Kidney epithelial cell (primary cell): ENCODE measurements at regions not wholly inside any gene's neighbourhood (a gene's known extent, or its start where the extent isn't known, plus 50 kb on each side); places are given as distances from the start of the nearest gene placed in this dataset.

Experiments
- DNase-seq: peaks from one replicate; pipeline ENCODE4 v3.0.0-alpha.2; 2010; ENCODE audit warnings: low read depth
- H3K27me3 ChIP-seq: 2 replicates; pipeline ENCODE4 v1.6.0; 2011; ENCODE audit warnings: low read length; ENCODE audit not compliant: control insufficient read depth, insufficient read depth
- H3K36me3 ChIP-seq: 2 replicates; pipeline ENCODE4 v1.5.1; 2011; ENCODE audit warnings: low read length; ENCODE audit not compliant: control insufficient read depth, insufficient read depth
- H3K4me3 ChIP-seq: 2 replicates; pipeline ENCODE4 v1.5.1; 2011; ENCODE audit warnings: low read depth, mild to moderate bottlenecking, control low read depth, low read length
- TF ChIP-seq, protein P1 (sequence below): IDR thresholded peaks from 2 replicates; pipeline ENCODE4 v1.5.1; 2011; ENCODE audit warnings: mild to moderate bottlenecking, moderate library complexity, low read length, control low read depth, inconsistent platforms; ENCODE audit not compliant: insufficient read depth, poor library complexity, severe bottlenecking

DNA sequence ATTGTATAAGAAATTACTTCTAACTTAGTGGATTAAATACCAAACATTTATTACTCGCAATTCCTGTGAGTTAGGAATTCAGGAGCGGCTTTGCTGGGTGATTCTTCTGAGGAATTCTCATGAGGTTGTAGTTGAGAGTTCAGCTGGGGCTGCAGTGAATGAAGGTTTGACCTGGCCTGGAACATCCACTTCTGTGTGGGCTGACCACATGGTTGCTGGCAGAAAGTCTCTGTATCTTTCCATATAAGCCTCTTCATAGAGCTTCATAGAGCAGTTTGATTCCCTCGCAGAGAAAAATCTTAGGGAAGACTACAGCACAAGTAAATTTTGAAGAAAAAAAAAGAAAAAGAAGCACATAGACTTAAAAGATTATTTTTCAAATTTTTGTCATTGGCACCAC is 339.7 kb upstream of the NWD2 start:
- no peak for DNase-seq
- no peak overlapping the region for H3K4me3 ChIP-seq
- H3K36me3 ChIP-seq = no peaks in the 10 kb centered on the region
- H3K27me3 ChIP-seq = no peaks in the 10 kb centered on the region
- TF ChIP-seq, protein P1, sequence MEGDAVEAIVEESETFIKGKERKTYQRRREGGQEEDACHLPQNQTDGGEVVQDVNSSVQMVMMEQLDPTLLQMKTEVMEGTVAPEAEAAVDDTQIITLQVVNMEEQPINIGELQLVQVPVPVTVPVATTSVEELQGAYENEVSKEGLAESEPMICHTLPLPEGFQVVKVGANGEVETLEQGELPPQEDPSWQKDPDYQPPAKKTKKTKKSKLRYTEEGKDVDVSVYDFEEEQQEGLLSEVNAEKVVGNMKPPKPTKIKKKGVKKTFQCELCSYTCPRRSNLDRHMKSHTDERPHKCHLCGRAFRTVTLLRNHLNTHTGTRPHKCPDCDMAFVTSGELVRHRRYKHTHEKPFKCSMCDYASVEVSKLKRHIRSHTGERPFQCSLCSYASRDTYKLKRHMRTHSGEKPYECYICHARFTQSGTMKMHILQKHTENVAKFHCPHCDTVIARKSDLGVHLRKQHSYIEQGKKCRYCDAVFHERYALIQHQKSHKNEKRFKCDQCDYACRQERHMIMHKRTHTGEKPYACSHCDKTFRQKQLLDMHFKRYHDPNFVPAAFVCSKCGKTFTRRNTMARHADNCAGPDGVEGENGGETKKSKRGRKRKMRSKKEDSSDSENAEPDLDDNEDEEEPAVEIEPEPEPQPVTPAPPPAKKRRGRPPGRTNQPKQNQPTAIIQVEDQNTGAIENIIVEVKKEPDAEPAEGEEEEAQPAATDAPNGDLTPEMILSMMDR = no peak

DNA sequence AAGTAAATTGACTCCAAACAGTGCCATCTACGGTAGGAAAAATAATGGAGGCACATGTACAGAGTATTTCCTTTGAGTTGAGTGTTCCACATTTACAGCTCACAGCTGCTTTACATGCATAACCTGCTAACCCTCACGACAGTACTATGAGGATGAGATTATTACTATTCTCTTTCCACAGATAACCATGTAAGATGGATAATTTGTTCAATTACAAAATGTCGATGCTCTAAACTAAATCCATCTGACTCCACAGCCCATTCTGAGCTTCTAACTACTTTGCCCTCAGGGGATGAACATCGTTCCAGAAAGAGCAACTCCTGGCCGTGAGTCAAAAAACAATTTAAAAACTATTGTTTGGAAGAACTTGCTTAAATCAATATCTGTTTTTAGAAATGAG is 330.4 kb upstream of the NWD2 start:
- DNase-seq = no peak

DNA sequence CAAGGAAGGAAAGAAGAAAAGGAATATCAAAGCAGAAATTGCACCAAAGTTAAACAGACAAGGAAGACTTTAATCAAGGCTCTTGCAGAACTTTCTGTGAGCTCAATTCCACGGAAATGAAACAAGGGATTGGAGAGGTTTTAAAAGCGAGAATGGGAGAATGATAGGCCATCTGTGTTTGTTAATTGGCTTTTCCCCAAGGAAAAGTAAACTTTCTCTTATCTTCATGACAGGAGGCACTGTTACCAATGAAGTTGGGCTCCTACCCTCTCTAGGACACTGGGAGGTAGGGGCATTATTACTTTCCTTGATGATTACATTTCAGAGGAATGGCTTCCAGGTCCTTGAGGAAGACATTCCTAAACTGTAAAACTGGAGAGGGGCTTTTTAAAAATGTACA is 328.8 kb upstream of the NWD2 start:
- H3K36me3 ChIP-seq = no peaks in the 10 kb centered on the region
- H3K4me3 ChIP-seq = no peak overlapping the region
- no peaks in the 10 kb centered on the region for H3K27me3 ChIP-seq
- TF ChIP-seq, protein P1 = no peak
- DNase-seq = no peak

More for the DNA sequence above, 330.4 kb upstream of the NWD2 start:
- H3K36me3 ChIP-seq = no peaks in the 10 kb centered on the region
- TF ChIP-seq, protein P1 = no peak
- no peak overlapping the region for H3K4me3 ChIP-seq
- no peaks in the 10 kb centered on the region for H3K27me3 ChIP-seq

DNA sequence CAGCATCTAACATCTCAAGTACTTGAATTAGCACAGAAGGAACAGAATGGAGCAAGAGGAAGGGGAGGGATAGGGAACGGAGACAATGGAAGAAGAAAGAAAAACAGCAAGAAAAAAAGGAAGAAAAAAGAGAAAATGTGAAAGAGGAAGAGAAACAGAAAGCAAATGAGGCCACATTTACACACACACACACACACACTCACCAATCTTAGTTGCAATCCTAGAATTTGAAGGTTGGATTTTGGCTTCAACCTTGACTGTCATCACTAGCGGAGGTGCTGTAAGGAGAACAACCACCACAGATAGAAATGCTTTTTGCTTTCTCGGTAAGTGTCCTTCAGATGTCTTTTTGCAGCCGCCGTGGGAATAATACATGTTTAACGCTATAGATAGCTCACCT is 327.1 kb upstream of the NWD2 start:
- no peaks in the 10 kb centered on the region for H3K27me3 ChIP-seq
- no peak for DNase-seq
- TF ChIP-seq, protein P1 = no peak
- no peaks in the 10 kb centered on the region for H3K36me3 ChIP-seq
- no peak overlapping the region for H3K4me3 ChIP-seq

DNA sequence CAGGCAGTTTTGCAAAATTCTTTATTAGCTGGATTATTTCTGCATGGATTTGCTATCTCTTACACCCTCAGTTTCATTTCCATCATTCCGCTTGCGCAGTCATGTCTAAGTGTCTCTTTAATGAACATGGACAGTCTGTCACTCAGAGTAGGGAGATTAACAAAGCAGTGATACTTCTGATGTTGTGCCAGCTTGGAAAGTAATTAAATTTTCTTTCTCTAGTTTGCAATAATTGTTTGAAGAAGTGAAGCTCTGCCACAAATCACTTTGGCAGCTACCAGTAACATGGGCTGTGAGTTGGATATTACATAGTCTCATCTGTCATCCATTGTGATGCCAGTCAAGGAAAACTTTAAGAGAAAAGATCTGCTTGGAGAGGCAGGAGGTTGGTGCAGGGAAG is 324.8 kb upstream of the NWD2 start:
- H3K4me3 ChIP-seq = no peak overlapping the region
- H3K27me3 ChIP-seq = no peaks in the 10 kb centered on the region
- DNase-seq = no peak
- no peaks in the 10 kb centered on the region for H3K36me3 ChIP-seq
- TF ChIP-seq, protein P1 = no peak

DNA sequence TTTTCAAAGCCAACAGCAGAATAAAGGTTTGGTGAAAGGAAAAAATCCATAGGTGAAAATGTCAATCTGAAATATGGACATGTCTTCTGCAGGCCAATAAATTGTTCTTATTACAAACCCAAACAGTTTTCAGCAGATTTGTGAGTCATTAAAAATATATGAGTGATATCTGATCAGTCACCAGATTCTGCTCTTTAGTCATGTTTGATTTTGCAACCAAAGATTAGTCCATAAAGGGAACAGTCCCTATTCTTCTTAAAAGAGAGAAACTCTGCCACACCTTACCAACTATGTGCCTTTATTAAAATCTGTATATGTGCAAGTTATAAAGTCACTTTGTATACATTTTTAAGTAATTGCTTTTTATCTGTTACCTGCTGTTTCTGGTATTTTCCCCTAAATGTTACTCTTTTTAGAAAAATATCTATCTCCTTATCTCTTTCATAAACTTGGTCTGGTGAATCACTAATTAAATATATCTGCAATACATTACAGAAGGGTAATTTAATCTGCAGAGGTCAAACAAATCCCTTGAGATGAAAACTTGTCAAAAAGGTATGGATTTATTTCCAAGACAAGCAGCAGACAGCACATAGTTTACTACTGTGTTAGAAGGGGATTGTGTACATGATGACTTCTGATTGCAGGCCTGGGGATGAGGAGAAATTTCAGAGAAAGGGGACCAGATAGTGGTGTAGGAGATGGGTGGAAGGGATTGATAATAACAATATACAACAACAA is 322.9 kb upstream of the NWD2 start:
- no peak for DNase-seq

More for the DNA sequence above, 322.9 kb upstream of the NWD2 start:
- no peaks in the 10 kb centered on the region for H3K27me3 ChIP-seq
- no peak overlapping the region for H3K4me3 ChIP-seq
- no peaks in the 10 kb centered on the region for H3K36me3 ChIP-seq
- TF ChIP-seq, protein P1 = no peak
